ENCODE measurements at regions not wholly inside any gene's neighbourhood (a gene's known extent, or its start where the extent isn't known, plus 50 kb on each side); places are given as distances from the start of the nearest gene placed in this dataset.
"Not testable (repeated sequence)": the region's sequence is repeated elsewhere in the genome, so short reads cannot be mapped to it uniquely, and the experiment has no call there.

- intact Hi-C loops (cut with micrococcal nuclease) = no loop called here
- CTCF ChIA-PET (ENCODE audit: partially characterized antibody) = no interaction called here
- Mint-ChIP-seq H3K4me1 (no peaks in the 10 kb centered on the region), H3K9me3 (peaks cover 0 to 3% (median 0%) of the 10 kb centered on the region in 8 donors), H3K27ac (no peak overlapping the region), H3K4me3 (no peak overlapping the region), H3K36me3 (no peaks in the 10 kb centered on the region), H3K27me3 (peaks cover 4 to 18% of the 10 kb centered on the region in 2 donors)
- Histone ChIP-seq H3K27me3 (ENCODE audit: insufficient read depth, low read length) (no peaks in the 10 kb centered on the region), H3K9me3 (ENCODE audit: control insufficient read depth in 1 of 2, low read length in 2 of 2) (no peaks in the 10 kb centered on the region), H3K27ac (ENCODE audit: low read depth, low read length) (no peak overlapping the region), H3K4me3 (ENCODE audit: low read length in 2 of 2) (no peak overlapping the region), H3K36me3 (ENCODE audit: insufficient read depth, low read length) (no peaks in the 10 kb centered on the region), H3K4me1 (ENCODE audit: insufficient read depth, low read length) (no peaks in the 10 kb centered on the region)
- DNase-seq = no peak
- POLR2A ChIA-PET (ENCODE audit: partially characterized antibody) = no interaction called here
Measured at GRCh38 chr1:229907884-229908638, 159.0 kb upstream of the GALNT2 start.

GRCh38 chr1:229908689-229909088 is 158.3 kb upstream of the GALNT2 start:
- no peak overlapping the region for H3K4me3 Mint-ChIP-seq
- no peak overlapping the region for H3K27ac ChIP-seq (ENCODE audit: low read depth, low read length)
- no peak overlapping the region for H3K27ac Mint-ChIP-seq
- no peak for DNase-seq
- H3K4me3 ChIP-seq (ENCODE audit: low read length in 2 of 2) = no peak overlapping the region
- peaks cover 0 to 3% (median 0%) of the 10 kb centered on the region in 8 donors for H3K9me3 Mint-ChIP-seq
- ChIA-PET CTCF (ENCODE audit: partially characterized antibody) (no interaction called here), POLR2A (ENCODE audit: partially characterized antibody) (no interaction called here)
- H3K27me3 Mint-ChIP-seq = peaks cover 4 to 16% of the 10 kb centered on the region in 2 donors
- H3K36me3 ChIP-seq (ENCODE audit: insufficient read depth, low read length) = no peaks in the 10 kb centered on the region
- no peaks in the 10 kb centered on the region for H3K4me1 Mint-ChIP-seq
- no peaks in the 10 kb centered on the region for H3K27me3 ChIP-seq (ENCODE audit: insufficient read depth, low read length)
- H3K36me3 Mint-ChIP-seq = no peaks in the 10 kb centered on the region
- no peaks in the 10 kb centered on the region for H3K9me3 ChIP-seq (ENCODE audit: control insufficient read depth in 1 of 2, low read length in 2 of 2)
- H3K4me1 ChIP-seq (ENCODE audit: insufficient read depth, low read length) = no peaks in the 10 kb centered on the region
- intact Hi-C loops (cut with micrococcal nuclease) = no loop called here

GRCh38 chr1:229913489-229913888 is 153.5 kb upstream of the GALNT2 start:
- Histone ChIP-seq H3K4me3 (ENCODE audit: low read length in 2 of 2) (no peak overlapping the region), H3K4me1 (ENCODE audit: insufficient read depth, low read length) (no peaks in the 10 kb centered on the region), H3K36me3 (ENCODE audit: insufficient read depth, low read length) (no peaks in the 10 kb centered on the region), H3K27ac (ENCODE audit: low read depth, low read length) (no peak overlapping the region), H3K9me3 (ENCODE audit: control insufficient read depth in 1 of 2, low read length in 2 of 2) (no peaks in the 10 kb centered on the region), H3K27me3 (ENCODE audit: insufficient read depth, low read length) (no peaks in the 10 kb centered on the region)
- intact Hi-C loops (cut with micrococcal nuclease) = no loop called here
- ChIA-PET CTCF (ENCODE audit: partially characterized antibody) (no interaction called here), POLR2A (ENCODE audit: partially characterized antibody) (no interaction called here)
- Mint-ChIP-seq H3K4me1 (no peaks in the 10 kb centered on the region), H3K36me3 (no peaks in the 10 kb centered on the region), H3K27me3 (peaks cover 0 to 7% of the 10 kb centered on the region in 2 donors), H3K9me3 (peaks cover 0 to 3% (median 0%) of the 10 kb centered on the region in 8 donors), H3K27ac (no peak overlapping the region), H3K4me3 (no peak overlapping the region)
- no peak for DNase-seq

GRCh38 chr1:229919488-229919887 is 147.6 kb upstream of the GALNT2 start:
- CTCF ChIA-PET (ENCODE audit: partially characterized antibody); H3K36me3 ChIP-seq (ENCODE audit: insufficient read depth, low read length); H3K27ac Mint-ChIP-seq; H3K9me3 Mint-ChIP-seq; H3K4me1 ChIP-seq (ENCODE audit: insufficient read depth, low read length); H3K4me3 Mint-ChIP-seq; POLR2A ChIA-PET (ENCODE audit: partially characterized antibody); H3K36me3 Mint-ChIP-seq; DNase-seq; H3K4me3 ChIP-seq (ENCODE audit: low read length in 2 of 2); intact Hi-C loops (cut with micrococcal nuclease); H3K27ac ChIP-seq (ENCODE audit: low read depth, low read length); H3K27me3 Mint-ChIP-seq; H3K4me1 Mint-ChIP-seq; H3K27me3 ChIP-seq (ENCODE audit: insufficient read depth, low read length); H3K9me3 ChIP-seq (ENCODE audit: control insufficient read depth in 1 of 2, low read length in 2 of 2): not testable (repeated sequence)

GRCh38 chr1:229920683-229921082 is 146.4 kb upstream of the GALNT2 start:
- peaks cover 2 to 7% of the 10 kb centered on the region in 2 donors for H3K27me3 Mint-ChIP-seq
- ChIA-PET POLR2A (ENCODE audit: partially characterized antibody) (no interaction called here), CTCF (ENCODE audit: partially characterized antibody) (no interaction called here)
- Histone ChIP-seq H3K4me3 (ENCODE audit: low read length in 2 of 2) (no peak overlapping the region), H3K27me3 (ENCODE audit: insufficient read depth, low read length) (no peaks in the 10 kb centered on the region), H3K9me3 (ENCODE audit: control insufficient read depth in 1 of 2, low read length in 2 of 2) (no peaks in the 10 kb centered on the region), H3K27ac (ENCODE audit: low read depth, low read length) (no peak overlapping the region), H3K4me1 (ENCODE audit: insufficient read depth, low read length) (no peaks in the 10 kb centered on the region), H3K36me3 (ENCODE audit: insufficient read depth, low read length) (no peaks in the 10 kb centered on the region)
- H3K27ac Mint-ChIP-seq = no peak overlapping the region
- H3K4me3 Mint-ChIP-seq = no peak overlapping the region
- H3K36me3 Mint-ChIP-seq = no peaks in the 10 kb centered on the region
- H3K9me3 Mint-ChIP-seq = no peaks in the 10 kb centered on the region
- DNase-seq = no peak
- intact Hi-C loops (cut with micrococcal nuclease) = no loop called here
- H3K4me1 Mint-ChIP-seq = no peaks in the 10 kb centered on the region

GRCh38 chr1:229922249-229922648 is 144.8 kb upstream of the GALNT2 start:
- ChIA-PET POLR2A (ENCODE audit: partially characterized antibody) (no interaction called here), CTCF (ENCODE audit: partially characterized antibody) (no interaction called here)
- no peaks in the 10 kb centered on the region for H3K4me1 ChIP-seq (ENCODE audit: insufficient read depth, low read length)
- no peaks in the 10 kb centered on the region for H3K36me3 ChIP-seq (ENCODE audit: insufficient read depth, low read length)
- Mint-ChIP-seq H3K4me3 (no peak overlapping the region), H3K9me3 (no peaks in the 10 kb centered on the region), H3K27me3 (peaks cover 6 to 11% of the 10 kb centered on the region in 2 donors), H3K4me1 (no peaks in the 10 kb centered on the region), H3K27ac (no peak overlapping the region), H3K36me3 (no peaks in the 10 kb centered on the region)
- no peak overlapping the region for H3K4me3 ChIP-seq (ENCODE audit: low read length in 2 of 2)
- no peak for DNase-seq
- no peaks in the 10 kb centered on the region for H3K27me3 ChIP-seq (ENCODE audit: insufficient read depth, low read length)
- no peak overlapping the region for H3K27ac ChIP-seq (ENCODE audit: low read depth, low read length)
- intact Hi-C loops (cut with micrococcal nuclease) = no loop called here
- no peaks in the 10 kb centered on the region for H3K9me3 ChIP-seq (ENCODE audit: control insufficient read depth in 1 of 2, low read length in 2 of 2)

GRCh38 chr1:229924639-229925038 is 142.4 kb upstream of the GALNT2 start:
- CTCF ChIA-PET (ENCODE audit: partially characterized antibody) = no interaction called here
- POLR2A ChIA-PET (ENCODE audit: partially characterized antibody) = no interaction called here

GRCh38 chr1:229928767-229929166 is 138.3 kb upstream of the GALNT2 start:
- no peak overlapping the region for H3K4me3 ChIP-seq (ENCODE audit: low read length in 2 of 2)
- Mint-ChIP-seq H3K27me3 (peaks cover 16 to 19% of the 10 kb centered on the region in 2 donors), H3K4me1 (no peaks in the 10 kb centered on the region), H3K27ac (no peak overlapping the region), H3K9me3 (peaks cover 0 to 4% (median 2%) of the 10 kb centered on the region in 8 donors), H3K4me3 (no peak overlapping the region), H3K36me3 (no peaks in the 10 kb centered on the region)
- no peaks in the 10 kb centered on the region for H3K4me1 ChIP-seq (ENCODE audit: insufficient read depth, low read length)
- ChIA-PET CTCF (ENCODE audit: partially characterized antibody) (no interaction called here), POLR2A (ENCODE audit: partially characterized antibody) (no interaction called here)
- intact Hi-C loops (cut with micrococcal nuclease) = no loop called here
- H3K36me3 ChIP-seq (ENCODE audit: insufficient read depth, low read length) = no peaks in the 10 kb centered on the region
- H3K9me3 ChIP-seq (ENCODE audit: control insufficient read depth in 1 of 2, low read length in 2 of 2) = no peaks in the 10 kb centered on the region
- H3K27me3 ChIP-seq (ENCODE audit: insufficient read depth, low read length) = no peaks in the 10 kb centered on the region
- DNase-seq = no peak
- no peak overlapping the region for H3K27ac ChIP-seq (ENCODE audit: low read depth, low read length)

More at GRCh38 chr1:229924639-229925038, 142.4 kb upstream of the GALNT2 start:
- H3K27me3 ChIP-seq (ENCODE audit: insufficient read depth, low read length) = no peaks in the 10 kb centered on the region
- no peaks in the 10 kb centered on the region for H3K36me3 ChIP-seq (ENCODE audit: insufficient read depth, low read length)
- Mint-ChIP-seq H3K9me3 (peaks cover 0 to under 1% (median 0%) of the 10 kb centered on the region in 8 donors), H3K4me3 (no peak overlapping the region), H3K4me1 (no peaks in the 10 kb centered on the region), H3K36me3 (no peaks in the 10 kb centered on the region), H3K27me3 (peaks cover 7 to 19% of the 10 kb centered on the region in 2 donors), H3K27ac (no peak overlapping the region)
- DNase-seq = no peak
- no peaks in the 10 kb centered on the region for H3K4me1 ChIP-seq (ENCODE audit: insufficient read depth, low read length)
- H3K9me3 ChIP-seq (ENCODE audit: control insufficient read depth in 1 of 2, low read length in 2 of 2) = no peaks in the 10 kb centered on the region
- intact Hi-C loops (cut with micrococcal nuclease) = no loop called here
- no peak overlapping the region for H3K27ac ChIP-seq (ENCODE audit: low read depth, low read length)
- H3K4me3 ChIP-seq (ENCODE audit: low read length in 2 of 2) = no peak overlapping the region

Measured in CD4-positive, alpha-beta memory T cell (primary cell).